ENCODE measurements at regions not wholly inside any gene's neighbourhood (a gene's known extent, or its start where the extent isn't known, plus 50 kb on each side); places are given as distances from the start of the nearest gene placed in this dataset.

GRCh38 chr1:213523781-213524398, 463.9 kb upstream of the PROX1 start:
- TF ChIP-seq, protein P1, sequence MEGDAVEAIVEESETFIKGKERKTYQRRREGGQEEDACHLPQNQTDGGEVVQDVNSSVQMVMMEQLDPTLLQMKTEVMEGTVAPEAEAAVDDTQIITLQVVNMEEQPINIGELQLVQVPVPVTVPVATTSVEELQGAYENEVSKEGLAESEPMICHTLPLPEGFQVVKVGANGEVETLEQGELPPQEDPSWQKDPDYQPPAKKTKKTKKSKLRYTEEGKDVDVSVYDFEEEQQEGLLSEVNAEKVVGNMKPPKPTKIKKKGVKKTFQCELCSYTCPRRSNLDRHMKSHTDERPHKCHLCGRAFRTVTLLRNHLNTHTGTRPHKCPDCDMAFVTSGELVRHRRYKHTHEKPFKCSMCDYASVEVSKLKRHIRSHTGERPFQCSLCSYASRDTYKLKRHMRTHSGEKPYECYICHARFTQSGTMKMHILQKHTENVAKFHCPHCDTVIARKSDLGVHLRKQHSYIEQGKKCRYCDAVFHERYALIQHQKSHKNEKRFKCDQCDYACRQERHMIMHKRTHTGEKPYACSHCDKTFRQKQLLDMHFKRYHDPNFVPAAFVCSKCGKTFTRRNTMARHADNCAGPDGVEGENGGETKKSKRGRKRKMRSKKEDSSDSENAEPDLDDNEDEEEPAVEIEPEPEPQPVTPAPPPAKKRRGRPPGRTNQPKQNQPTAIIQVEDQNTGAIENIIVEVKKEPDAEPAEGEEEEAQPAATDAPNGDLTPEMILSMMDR (conservative IDR thresholded peaks at IDR 0.05; ENCODE audit: low read depth, low read length), result no peak
- DNase-seq (ENCODE audit: low read depth), result no peak
- no peak overlapping the region for H3K4me3 ChIP-seq (ENCODE audit: low read length)

DNA sequence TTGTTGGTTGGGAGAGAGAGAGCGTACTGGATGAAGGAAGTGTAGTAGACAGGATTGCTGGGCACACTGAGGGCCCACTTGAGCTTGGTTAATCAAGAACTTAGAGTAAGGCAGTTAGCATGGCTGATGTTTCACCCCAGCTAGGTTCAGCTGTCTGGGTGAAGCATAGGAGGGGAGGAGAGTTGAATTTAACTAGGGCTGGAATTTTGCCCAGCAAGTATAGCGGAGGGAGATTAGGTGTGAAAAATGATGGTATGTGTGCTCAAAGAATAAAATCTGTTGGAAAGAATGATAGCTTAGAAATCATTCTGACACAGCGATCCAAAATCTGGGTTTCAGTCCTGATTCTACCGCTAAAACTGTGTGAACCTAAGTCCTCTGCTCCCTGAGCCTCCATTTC, 461.5 kb upstream of the PROX1 start:
- no peak overlapping the region for H3K4me3 ChIP-seq (ENCODE audit: low read length)
- no peak for DNase-seq (ENCODE audit: low read depth)

GRCh38 chr1:213530611-213531320, 457.0 kb upstream of the PROX1 start:
- TF ChIP-seq, protein P1 (conservative IDR thresholded peaks at IDR 0.05; ENCODE audit: low read depth, low read length), result no peak
- no peak for DNase-seq (ENCODE audit: low read depth)
- no peak overlapping the region for H3K4me3 ChIP-seq (ENCODE audit: low read length)

More for the DNA sequence above, 461.5 kb upstream of the PROX1 start:
- TF ChIP-seq, protein P1 (conservative IDR thresholded peaks at IDR 0.05; ENCODE audit: low read depth, low read length), result no peak

GRCh38 chr1:213531369-213532310, 456.1 kb upstream of the PROX1 start:
- TF ChIP-seq, protein P1 (conservative IDR thresholded peaks at IDR 0.05; ENCODE audit: low read depth, low read length), result no peak
- H3K4me3 ChIP-seq (ENCODE audit: low read length), result no peak overlapping the region
- no peak for DNase-seq (ENCODE audit: low read depth)

- no peak for DNase-seq (ENCODE audit: low read depth)
- TF ChIP-seq, protein P1 (conservative IDR thresholded peaks at IDR 0.05; ENCODE audit: low read depth, low read length), result no peak
- no peak overlapping the region for H3K4me3 ChIP-seq (ENCODE audit: low read length)
Measured at GRCh38 chr1:213533125-213533524, 454.6 kb upstream of the PROX1 start.

GRCh38 chr1:213535679-213536078, 452.1 kb upstream of the PROX1 start:
- no peak overlapping the region for H3K4me3 ChIP-seq (ENCODE audit: low read length)
- TF ChIP-seq, protein P1 (conservative IDR thresholded peaks at IDR 0.05; ENCODE audit: low read depth, low read length), result no peak
- no peak for DNase-seq (ENCODE audit: low read depth)

Data from retinal pigment epithelial cell (primary cell).